Neuronal stem cell (in vitro differentiated cells): ENCODE measurements at regions not wholly inside any gene's neighbourhood (a gene's known extent, or its start where the extent isn't known, plus 50 kb on each side); places are given as distances from the start of the nearest gene placed in this dataset.
"Not testable (repeated sequence)": the region's sequence is repeated elsewhere in the genome, so short reads cannot be mapped to it uniquely, and the experiment has no call there.

Source experiments
- DNase-seq: peaks from one replicate; pipeline ENCODE4 v3.0.0-alpha.2; 2013; ENCODE audit warnings: low spot score
- H2AFZ ChIP-seq: one replicate; pipeline ENCODE4 v1.6.1; 2013; ENCODE audit warnings: mild to moderate bottlenecking, low read length, inconsistent platforms
- H2AK5ac ChIP-seq: 2 replicates; pipeline ENCODE4 v1.6.1; 2013; ENCODE audit warnings: low read depth, mild to moderate bottlenecking, inconsistent platforms, low read length, moderate library complexity, mixed read lengths
- H2BK120ac ChIP-seq: 2 replicates; pipeline ENCODE4 v1.6.1; 2013; ENCODE audit warnings: low read depth, mild to moderate bottlenecking, inconsistent platforms, low read length, moderate library complexity, mixed read lengths
- H2BK12ac ChIP-seq: one replicate; pipeline ENCODE4 v1.6.1; 2013; ENCODE audit warnings: low read length, inconsistent platforms
- H2BK15ac ChIP-seq: 2 replicates; pipeline ENCODE4 v1.6.1; 2013; ENCODE audit warnings: mild to moderate bottlenecking, low read length, inconsistent platforms, mixed read lengths
- H2BK5ac ChIP-seq: one replicate; pipeline ENCODE4 v1.6.1; 2013; ENCODE audit warnings: inconsistent platforms, mild to moderate bottlenecking, low read length, moderate library complexity
- H3K14ac ChIP-seq: one replicate; pipeline ENCODE4 v1.6.1; 2013; ENCODE audit warnings: low read length, inconsistent platforms
- H3K18ac ChIP-seq: 2 replicates; pipeline ENCODE4 v1.6.1; 2013; ENCODE audit warnings: low read length, inconsistent platforms
- H3K23ac ChIP-seq: 2 replicates; pipeline ENCODE4 v1.6.1; 2013; ENCODE audit warnings: low read depth, mild to moderate bottlenecking, mixed read lengths, low read length, inconsistent platforms; ENCODE audit not compliant: poor library complexity
- H3K27ac ChIP-seq: replicated peaks from 3 replicates; pipeline ENCODE4 v1.5.1; 2013; ENCODE audit warnings: low read length, inconsistent platforms
- H3K27me3 ChIP-seq, 3 experiments: 2 replicates each; pipeline ENCODE4 v1.6.1; 2013; ENCODE audit warnings: low read length in 3 of 3, mild to moderate bottlenecking in 2 of 3, inconsistent platforms in 1 of 3, low read depth in 1 of 3, mixed read lengths in 1 of 3, moderate library complexity in 1 of 3; ENCODE audit not compliant: control insufficient read depth in 3 of 3, insufficient read depth in 3 of 3
- H3K36me3 ChIP-seq, 2 donors: replicated peaks in 1 of 2; 2 replicates each; pipeline ENCODE4 v1.6.1; 2013; ENCODE audit warnings: low read length in 2 of 2; ENCODE audit not compliant: control insufficient read depth in 2 of 2, insufficient read depth in 2 of 2
- H3K4ac ChIP-seq: 2 replicates; pipeline ENCODE4 v1.6.1; 2013; ENCODE audit warnings: inconsistent platforms, mild to moderate bottlenecking, low read length, moderate library complexity
- H3K4me1 ChIP-seq, 2 donors: 1 replicate in 1 of 2; 2 replicates in 1 of 2; pipeline ENCODE4 v1.6.1; 2013; ENCODE audit warnings: low read length in 2 of 2, low read depth in 1 of 2; ENCODE audit not compliant: control insufficient read depth in 2 of 2, insufficient read depth in 1 of 2
- H3K4me2 ChIP-seq: one replicate; pipeline ENCODE4 v1.6.1; 2013; ENCODE audit warnings: mild to moderate bottlenecking, low read length, inconsistent platforms; ENCODE audit not compliant: insufficient read depth, poor library complexity, severe bottlenecking
- H3K4me3 ChIP-seq, 2 donors: 2 replicates each; pipeline ENCODE4 v1.5.1; 2013; ENCODE audit warnings: low read length in 2 of 2, mild to moderate bottlenecking in 2 of 2, inconsistent platforms in 1 of 2, moderate library complexity in 1 of 2
- H3K79me1 ChIP-seq: one replicate; pipeline ENCODE4 v1.6.1; 2013; ENCODE audit warnings: low read depth, mild to moderate bottlenecking, inconsistent platforms, low read length, moderate library complexity
- H3K9ac ChIP-seq: one replicate; pipeline ENCODE4 v1.6.1; 2013; ENCODE audit warnings: mild to moderate bottlenecking, low read depth, low read length, inconsistent platforms; ENCODE audit not compliant: poor library complexity
- H3K9me3 ChIP-seq, 2 donors: replicated peaks in 1 of 2; 2 replicates each; pipeline versions ENCODE3 to v1.6.1; 2013; ENCODE audit warnings: low read length in 2 of 2, mild to moderate bottlenecking in 2 of 2, inconsistent platforms in 1 of 2, low read depth in 1 of 2, mixed read lengths in 1 of 2, moderate library complexity in 1 of 2; ENCODE audit not compliant: control insufficient read depth in 2 of 2, insufficient read depth in 1 of 2
- H4K8ac ChIP-seq: one replicate; pipeline ENCODE4 v1.6.1; 2013; ENCODE audit warnings: low read depth, mild to moderate bottlenecking, inconsistent platforms, low read length, moderate library complexity
- H4K91ac ChIP-seq: one replicate; pipeline ENCODE4 v1.6.1; 2013; ENCODE audit warnings: low read length, low read depth, mild to moderate bottlenecking, inconsistent platforms; ENCODE audit not compliant: poor library complexity
- WGBS, 2 donors: extraction: QIAGEN DNeasy Blood & Tissue Kit; methylation state at CpG; one replicate each; pipeline ENCODE4 v1.1.7; 2013; ENCODE audit warnings: missing lambda C conversion rate in 2 of 2, mixed read lengths in 1 of 2; ENCODE audit not compliant: insufficient read length in 2 of 2, insufficient replicate concordance in 1 of 2; ENCODE audit errors: extremely low coverage in 2 of 2; 5-methylcytosine and 5-hydroxymethylcytosine counted together

DNA sequence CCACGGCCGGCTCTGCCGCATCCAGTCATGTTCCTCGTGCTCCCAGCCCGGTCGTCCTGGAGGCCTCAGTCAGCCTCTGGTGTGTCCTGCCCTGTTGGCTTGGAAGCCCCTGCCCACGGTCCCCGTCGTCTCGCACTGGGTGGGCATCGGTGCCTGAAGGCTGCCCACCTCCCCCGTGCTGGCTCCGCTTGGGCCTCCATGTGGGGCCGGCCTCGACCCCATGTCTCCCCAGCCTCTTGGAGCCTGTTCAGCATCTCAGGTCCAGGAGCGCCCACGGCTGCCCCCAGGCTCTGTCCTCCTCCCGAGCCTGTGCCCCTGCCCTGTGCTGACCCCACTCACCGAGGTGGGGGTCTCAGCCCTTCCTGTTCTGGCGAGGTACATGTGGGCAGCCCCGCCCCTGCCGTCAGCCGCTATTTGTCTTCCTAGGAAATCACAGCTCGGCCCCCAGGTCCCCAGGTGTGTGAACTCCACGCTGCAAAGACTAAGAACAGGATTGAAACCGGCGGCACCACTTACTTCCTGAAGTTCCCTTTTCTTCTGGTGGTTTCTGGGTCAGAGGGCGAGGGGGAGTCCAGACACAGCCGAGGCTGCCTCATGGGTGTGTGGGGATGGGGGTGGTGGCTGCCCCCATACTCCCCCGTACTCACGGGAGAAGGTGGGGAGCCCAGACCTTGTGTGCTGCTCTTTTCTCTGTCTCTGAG is 221.3 kb downstream of the TMEM121 start:
- peaks cover 0 to 12% of the 10 kb centered on the region in 2 donors for H3K9me3 ChIP-seq

DNA sequence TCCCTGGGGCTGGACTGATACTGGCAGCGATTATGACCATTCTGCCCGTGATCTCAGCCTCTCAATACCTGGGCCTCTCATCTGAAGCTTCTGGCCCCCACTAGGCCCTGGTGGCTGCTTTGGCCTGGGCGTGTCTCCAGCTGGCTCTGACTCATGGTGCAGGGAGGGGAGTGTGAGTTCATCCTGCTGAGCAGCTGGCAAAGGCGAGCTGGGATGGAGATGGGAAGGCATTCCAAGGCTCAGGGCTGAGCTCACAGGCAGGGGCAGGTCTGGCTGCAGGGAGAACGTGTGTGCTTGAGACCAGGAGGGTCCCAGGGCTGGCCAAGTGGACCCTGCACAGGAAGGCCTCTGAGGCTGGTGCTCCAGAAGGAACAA is 221.8 kb downstream of the TMEM121 start:
- no peak overlapping the region for H3K4me2 ChIP-seq
- H4K91ac ChIP-seq, result no peak overlapping the region
- no peaks in the 10 kb centered on the region for H3K36me3 ChIP-seq
- no peak overlapping the region for H2BK15ac ChIP-seq
- no peak overlapping the region for H2AK5ac ChIP-seq
- H3K27ac ChIP-seq, result no peak overlapping the region
- WGBS, 2 donors, result no CpG with 5 or more reads among the region's 5 CpGs
- H3K4ac ChIP-seq, result no peak overlapping the region
- H2BK12ac ChIP-seq, result no peak overlapping the region
- no peaks in the 10 kb centered on the region for H3K27me3 ChIP-seq
- DNase-seq, result no peak
- H2AFZ ChIP-seq, result no peak overlapping the region
- H4K8ac ChIP-seq, result no peak overlapping the region
- no peaks in the 10 kb centered on the region for H3K79me1 ChIP-seq
- H3K23ac ChIP-seq, result no peak overlapping the region
- peak overlapping the region in 1 of 2 donors; percentile 69 for H3K4me3 ChIP-seq
- peaks cover 0 to 12% of the 10 kb centered on the region in 2 donors for H3K9me3 ChIP-seq
- H3K14ac ChIP-seq, result peak overlapping the region; percentile 38
- no peaks in the 10 kb centered on the region for H3K4me1 ChIP-seq
- H2BK120ac ChIP-seq, result no peak overlapping the region
- no peak overlapping the region for H2BK5ac ChIP-seq
- H3K9ac ChIP-seq, result no peak overlapping the region
- no peak overlapping the region for H3K18ac ChIP-seq

More for the DNA sequence above, 221.3 kb downstream of the TMEM121 start:
- not testable (repeated sequence) for H4K8ac ChIP-seq, H4K91ac ChIP-seq, H3K9ac ChIP-seq, H3K14ac ChIP-seq, H2BK15ac ChIP-seq, H2AFZ ChIP-seq, DNase-seq, H3K18ac ChIP-seq, H3K4ac ChIP-seq, H3K36me3 ChIP-seq, H3K4me1 ChIP-seq, H3K23ac ChIP-seq, H3K27me3 ChIP-seq, H2BK120ac ChIP-seq, H2AK5ac ChIP-seq, H3K4me3 ChIP-seq, H3K4me2 ChIP-seq, H2BK5ac ChIP-seq, H3K27ac ChIP-seq, H2BK12ac ChIP-seq, H3K79me1 ChIP-seq
- WGBS, 2 donors, result no CpG with 5 or more reads among the region's 31 CpGs

DNA sequence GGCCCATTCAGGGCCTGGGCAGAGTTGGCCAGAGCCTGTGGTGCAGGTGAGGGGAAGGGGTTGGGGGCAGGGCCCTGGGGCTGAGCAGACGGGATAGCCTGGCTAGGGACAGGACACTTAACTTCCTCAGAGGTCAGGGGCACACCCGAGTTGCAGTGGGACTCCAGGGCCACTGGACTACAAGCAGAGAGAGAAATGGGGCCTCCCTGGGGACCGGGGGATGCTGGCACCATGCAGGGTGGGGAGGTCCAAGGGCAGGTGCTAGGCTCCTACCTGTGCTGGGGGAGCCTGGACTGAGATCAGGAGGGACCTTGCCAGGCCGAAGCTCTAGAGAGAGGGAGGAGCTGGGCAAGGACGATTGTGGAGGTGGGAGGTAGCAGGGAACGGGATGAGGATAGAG is 222.3 kb downstream of the TMEM121 start:
- H3K4me3 ChIP-seq, H3K9ac ChIP-seq, H3K4me2 ChIP-seq, H4K91ac ChIP-seq, H3K27me3 ChIP-seq, H3K18ac ChIP-seq, H2BK5ac ChIP-seq, H3K4ac ChIP-seq, DNase-seq, H3K27ac ChIP-seq, H2BK120ac ChIP-seq, H4K8ac ChIP-seq, H2AK5ac ChIP-seq, H3K4me1 ChIP-seq, H2AFZ ChIP-seq, H3K36me3 ChIP-seq, H2BK15ac ChIP-seq, H3K23ac ChIP-seq, H3K79me1 ChIP-seq, H3K14ac ChIP-seq, H2BK12ac ChIP-seq: not testable (repeated sequence)
- peaks cover 0 to 12% of the 10 kb centered on the region in 2 donors for H3K9me3 ChIP-seq
- WGBS, 2 donors, result no CpG with 5 or more reads among the region's 6 CpGs

DNA sequence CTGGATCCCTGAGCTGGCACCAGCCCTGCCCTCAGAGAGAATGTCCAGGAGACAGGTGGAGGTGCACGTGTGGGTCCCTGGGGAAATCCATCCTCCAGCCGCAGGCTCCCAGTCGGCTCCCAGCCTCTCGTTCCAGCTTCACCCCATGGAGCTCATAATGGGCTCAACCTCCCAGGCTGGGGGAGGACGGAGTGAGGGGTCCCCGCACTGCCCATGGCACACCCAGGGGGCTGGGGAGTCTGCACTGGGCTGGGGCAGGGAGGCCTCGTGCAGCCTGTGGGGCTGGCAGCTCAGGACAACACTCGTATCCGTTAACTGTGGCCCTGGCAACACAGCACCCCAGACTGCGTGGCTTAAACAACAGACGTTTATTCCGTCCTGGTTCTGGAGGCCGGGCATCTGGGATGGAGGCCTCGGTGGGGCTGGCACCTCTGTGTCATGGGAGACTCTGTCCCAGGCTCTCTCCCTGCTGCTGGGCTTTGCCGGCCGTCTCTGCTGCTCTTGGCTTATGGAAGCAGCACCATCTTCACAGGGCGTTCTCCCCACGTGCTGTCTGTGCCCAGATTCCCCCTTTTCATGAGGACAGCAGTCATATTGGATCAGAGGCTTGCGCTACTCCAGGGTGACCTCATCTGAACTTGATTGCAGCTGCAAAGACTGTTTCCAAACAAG is 223.6 kb downstream of the TMEM121 start:
- not testable (repeated sequence) for H2AFZ ChIP-seq, H2BK15ac ChIP-seq, DNase-seq, H3K9ac ChIP-seq, H3K18ac ChIP-seq, H3K4me2 ChIP-seq, H3K27me3 ChIP-seq, H3K23ac ChIP-seq, H4K8ac ChIP-seq, H3K79me1 ChIP-seq, H2AK5ac ChIP-seq, H4K91ac ChIP-seq, H3K4me3 ChIP-seq, H2BK5ac ChIP-seq, H2BK120ac ChIP-seq, H3K36me3 ChIP-seq, H3K27ac ChIP-seq, H3K4ac ChIP-seq, H3K14ac ChIP-seq, H3K4me1 ChIP-seq, H2BK12ac ChIP-seq
- peaks cover 0 to 12% of the 10 kb centered on the region in 2 donors for H3K9me3 ChIP-seq
- no CpG with 5 or more reads among the region's 19 CpGs for WGBS, 2 donors
